GM18505 (cell line): ENCODE measurements at regions not wholly inside any gene's neighbourhood (a gene's known extent, or its start where the extent isn't known, plus 50 kb on each side); places are given as distances from the start of the nearest gene placed in this dataset.

Experiments used
- ATAC-seq: cut with Tn5 transposase; IDR thresholded peaks from one replicate; pipeline ENCODE4 v1.9.1; 2021; ENCODE audit not compliant: unreplicated experiment
- POLR2A ChIP-seq: IDR thresholded peaks from 4 replicates; pipeline ENCODE4 v1.6.1; 2011; ENCODE audit warnings: borderline replicate concordance; ENCODE audit not compliant: insufficient read depth, insufficient read length; ENCODE audit errors: extremely low read depth

DNA sequence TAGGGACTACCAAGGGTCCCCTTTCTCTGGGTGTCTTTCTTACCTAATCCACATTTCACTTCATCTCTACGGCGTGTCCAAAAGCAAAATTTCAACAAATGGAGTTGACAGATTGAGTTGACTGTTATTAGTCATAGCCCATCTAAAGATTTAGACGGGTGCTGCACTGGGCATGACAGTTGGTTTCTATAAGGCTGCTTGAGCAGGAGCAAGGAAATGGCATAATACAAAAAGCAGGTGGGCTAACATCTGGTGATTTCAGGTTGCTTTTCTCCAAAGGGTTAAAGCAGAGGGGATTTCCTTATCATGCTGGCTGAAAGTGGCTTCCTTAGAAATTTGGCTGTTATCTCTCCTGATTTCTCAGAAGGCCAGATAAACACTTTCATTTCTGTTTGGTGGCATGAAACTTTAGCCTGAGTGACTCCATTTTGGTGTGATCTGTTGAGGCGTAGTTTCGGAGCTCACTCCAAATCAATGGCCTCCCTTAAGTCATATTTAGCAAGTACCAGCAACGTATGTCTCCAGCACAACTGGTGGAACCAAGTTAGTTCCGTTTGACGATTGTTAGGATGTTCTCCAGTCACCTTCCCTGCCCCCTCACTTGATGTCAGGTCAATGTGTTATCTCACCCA lies 440.4 kb downstream of the FGF9 start:
- no peak for ATAC-seq
- TF ChIP-seq POLR2A = no peak

DNA sequence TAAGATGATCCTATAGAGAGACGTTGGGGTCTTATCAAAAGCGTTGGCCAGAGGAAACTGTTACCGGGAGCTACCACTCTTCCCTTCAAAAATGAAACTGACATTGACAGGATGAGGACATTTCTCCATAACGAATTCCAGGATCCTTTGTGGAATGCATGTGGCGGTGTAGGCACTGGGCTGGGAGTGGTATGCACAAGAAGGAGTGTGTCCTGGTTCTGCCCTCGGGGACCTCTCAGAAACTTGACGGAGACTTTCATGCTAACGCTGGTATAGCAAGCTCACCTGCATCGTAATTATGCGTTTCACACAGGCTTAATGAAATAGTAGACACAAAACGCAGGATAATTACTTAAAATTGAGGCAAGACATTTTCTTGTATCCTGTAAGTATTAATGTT lies 441.1 kb downstream of the FGF9 start:
- no peak for TF ChIP-seq POLR2A
- ATAC-seq = no peak

DNA sequence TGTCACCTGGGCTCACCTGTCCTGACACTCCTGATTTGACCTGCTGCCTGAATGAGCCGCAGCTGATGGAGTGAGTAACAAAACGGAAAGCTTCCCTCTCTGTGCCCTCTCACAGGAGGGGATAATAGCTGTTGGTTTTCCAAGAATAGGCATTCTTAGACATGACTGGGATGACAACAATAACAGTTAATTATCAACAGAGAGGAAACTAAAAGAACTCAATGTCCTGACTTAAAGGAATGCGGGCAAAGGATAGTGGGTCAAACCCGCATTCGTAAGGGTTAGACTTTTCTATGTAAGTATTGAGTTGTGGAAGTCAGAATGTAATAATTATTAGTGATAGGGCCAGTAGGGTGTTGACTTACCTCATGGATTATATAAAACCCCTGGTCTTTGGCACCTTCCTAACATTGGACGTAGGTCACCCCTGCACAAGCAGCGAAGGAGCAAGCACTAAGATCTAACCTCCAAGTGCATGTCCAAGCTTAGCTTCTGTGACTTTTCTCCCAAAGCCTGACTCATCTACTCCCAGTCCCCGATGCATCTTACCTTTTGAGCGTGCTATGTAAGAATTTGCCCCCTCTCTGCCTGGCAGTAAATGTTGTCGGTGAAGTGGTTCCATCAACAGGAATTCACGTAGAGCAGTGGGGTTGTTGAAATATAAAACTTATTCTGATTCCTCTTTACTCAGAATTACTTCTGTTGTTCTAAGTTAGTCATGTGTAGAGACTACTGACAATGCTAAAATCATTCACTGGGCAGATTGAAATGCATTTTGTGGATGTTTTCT lies 442.3 kb downstream of the FGF9 start:
- no peak for TF ChIP-seq POLR2A
- no peak for ATAC-seq

DNA sequence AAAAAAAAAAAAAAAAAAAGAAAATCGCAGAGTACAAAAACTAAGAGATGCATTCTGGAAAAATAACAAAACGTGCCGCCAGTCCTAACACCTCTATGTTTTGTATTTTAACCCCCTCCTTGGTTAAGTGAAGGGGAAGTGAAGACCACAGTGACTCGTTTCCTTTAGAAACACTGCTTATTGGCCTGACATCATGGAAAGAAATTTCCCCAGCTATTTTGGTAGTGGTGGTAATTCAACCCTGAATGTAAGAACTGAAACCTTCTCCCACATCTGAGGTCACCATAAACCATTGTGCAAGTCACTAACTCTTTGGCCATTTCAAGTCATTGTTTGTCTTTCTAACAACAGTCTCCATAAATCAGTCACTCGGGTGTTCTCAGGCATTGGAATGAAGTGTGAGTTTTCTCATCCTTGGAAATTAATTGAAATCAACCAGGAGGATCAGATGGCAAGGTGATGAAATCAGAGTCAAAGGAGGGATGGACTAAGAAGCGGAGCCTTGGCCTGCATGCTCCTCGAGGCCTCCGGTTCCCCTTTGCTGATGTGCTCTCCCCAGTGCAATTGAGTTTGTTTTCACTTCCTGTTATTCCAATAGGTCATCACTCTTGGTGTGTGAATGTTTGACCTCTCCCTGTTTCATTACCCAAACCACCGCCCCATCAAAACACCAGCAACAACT lies 443.9 kb downstream of the FGF9 start:
- peak; percentile 88 for ATAC-seq
- peak; percentile 36 for TF ChIP-seq POLR2A

DNA sequence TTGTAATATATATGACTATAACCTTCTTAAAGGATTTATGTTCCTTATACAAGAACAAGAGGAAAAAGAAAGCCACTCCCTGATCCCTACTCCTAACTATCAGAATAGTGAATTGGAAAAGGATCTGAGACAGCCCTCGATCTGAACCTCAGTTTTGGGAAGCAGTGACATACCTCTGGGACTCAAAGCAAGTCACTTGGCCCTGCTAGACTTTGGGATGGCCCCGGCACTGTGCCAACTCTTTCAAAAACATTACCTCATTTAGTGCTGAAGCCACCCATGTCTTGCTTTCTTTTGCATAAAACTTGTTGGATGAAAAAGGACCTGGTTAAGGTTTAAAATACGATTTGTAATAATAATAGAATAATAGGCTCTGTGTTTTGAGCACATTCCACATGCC lies 447.3 kb downstream of the FGF9 start:
- no peak for ATAC-seq
- TF ChIP-seq POLR2A = no peak

DNA sequence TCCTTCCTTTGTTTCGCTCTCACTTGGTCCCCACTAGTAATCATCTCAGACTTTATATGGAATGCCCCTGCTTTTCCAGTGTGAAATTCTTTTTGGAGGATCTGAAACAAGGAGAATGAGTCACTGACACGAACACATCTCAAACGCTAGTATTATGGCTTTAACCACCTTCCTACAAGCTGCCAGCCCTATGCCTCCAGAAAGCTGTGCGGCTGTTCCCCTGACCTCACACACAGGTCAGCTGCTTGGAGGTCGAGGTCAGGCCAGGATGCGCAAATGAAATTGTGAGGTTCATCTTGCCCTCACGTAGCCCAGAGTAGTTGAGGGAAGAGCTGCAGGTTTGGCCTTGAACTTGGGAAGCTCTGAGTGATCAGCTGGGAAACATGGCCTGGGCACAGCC lies 449.8 kb downstream of the FGF9 start:
- TF ChIP-seq POLR2A = no peak
- no peak for ATAC-seq

DNA sequence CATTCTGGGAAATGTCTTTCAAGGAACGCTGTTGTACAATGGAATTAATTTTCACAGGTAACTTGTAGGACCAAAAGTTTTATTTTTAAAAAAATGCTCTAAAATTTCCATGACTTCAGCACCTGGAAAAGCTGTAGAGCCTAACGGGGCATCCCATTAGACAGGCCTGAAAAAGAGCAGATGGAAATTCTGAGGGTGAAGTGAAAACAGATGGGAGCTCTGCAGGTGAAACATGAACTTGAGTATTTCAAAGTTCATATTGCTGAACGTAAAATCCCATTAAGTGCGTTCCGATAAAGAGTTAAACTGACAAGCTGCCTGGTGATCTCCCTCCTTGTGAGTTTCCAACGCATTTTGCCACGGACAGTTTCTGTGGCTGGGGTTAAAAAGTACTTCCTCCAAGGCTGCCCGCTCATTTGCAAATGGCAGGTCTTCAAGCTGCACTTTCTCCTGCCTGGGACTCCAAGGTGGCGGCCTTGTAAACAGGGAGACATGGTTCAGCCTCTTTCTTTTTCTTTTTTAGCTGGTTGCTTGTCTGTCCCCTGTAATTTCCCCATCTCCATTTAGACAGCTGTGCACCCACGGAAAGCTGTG lies 450.4 kb downstream of the FGF9 start:
- TF ChIP-seq POLR2A = no peak
- no peak for ATAC-seq

DNA sequence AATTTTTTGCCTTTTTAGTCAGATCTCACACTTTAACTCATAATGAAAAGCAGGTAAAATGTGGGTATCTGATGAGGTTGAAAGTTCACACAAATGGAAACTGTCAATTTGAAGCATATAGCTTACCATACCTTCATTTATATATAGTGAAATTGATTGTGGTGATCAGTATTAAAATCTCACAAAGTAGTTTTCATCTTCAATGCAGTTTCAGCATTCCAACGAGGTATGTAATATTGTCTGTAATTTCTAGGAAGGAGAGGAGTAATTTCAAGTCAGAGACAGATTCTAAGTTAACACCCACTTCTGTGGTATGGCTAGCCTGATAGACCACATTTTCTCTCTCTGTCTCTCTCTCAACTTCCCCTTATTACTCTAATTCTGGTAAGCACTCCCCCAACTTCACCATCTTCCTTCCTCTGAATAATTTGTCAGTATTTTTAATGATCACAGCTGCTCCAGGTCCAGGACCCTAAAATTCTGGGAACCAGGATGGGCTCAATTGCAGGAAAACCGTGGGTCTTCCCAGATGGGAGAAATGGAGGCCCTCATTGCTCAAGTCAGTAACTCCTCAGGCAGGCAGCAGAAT lies 455.7 kb downstream of the FGF9 start:
- no peak for TF ChIP-seq POLR2A
- ATAC-seq = peak; percentile 99

DNA sequence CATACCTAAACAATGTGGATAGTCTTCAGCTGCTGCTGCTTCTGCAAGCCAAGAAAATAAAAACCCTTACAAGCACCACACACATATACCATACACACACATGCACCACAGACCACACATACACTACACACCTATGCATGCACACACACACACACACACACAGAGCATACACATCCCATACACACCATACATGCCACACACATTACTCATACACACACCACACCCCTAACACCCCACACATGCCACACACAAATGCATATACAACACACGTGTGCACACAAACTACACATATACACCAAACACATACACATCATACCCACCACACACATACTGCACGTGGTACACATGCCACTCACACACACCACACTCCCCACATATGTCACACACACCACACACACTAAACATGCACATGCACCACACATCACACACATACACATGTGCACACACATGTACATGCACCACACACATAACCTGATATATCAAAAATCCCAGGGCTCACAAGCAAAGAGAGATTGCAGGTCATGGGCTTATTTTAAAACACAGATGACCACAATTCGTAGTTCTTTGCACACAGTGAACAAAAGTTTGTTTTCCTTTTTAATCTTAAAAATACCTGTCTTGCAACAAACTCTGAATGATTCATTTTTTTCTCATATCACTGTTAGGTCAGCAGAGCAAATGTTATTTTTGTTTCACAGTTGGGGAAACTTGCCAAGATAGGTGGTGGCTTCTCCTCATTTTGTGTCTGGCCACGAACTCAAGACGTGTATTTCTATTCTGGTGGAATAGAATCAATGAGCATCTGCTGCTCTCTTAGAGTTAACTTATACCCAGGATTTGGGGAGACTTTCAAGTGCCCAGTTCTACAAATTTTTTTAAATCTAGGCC lies 456.6 kb downstream of the FGF9 start:
- ATAC-seq = no peak
- TF ChIP-seq POLR2A = no peak

DNA sequence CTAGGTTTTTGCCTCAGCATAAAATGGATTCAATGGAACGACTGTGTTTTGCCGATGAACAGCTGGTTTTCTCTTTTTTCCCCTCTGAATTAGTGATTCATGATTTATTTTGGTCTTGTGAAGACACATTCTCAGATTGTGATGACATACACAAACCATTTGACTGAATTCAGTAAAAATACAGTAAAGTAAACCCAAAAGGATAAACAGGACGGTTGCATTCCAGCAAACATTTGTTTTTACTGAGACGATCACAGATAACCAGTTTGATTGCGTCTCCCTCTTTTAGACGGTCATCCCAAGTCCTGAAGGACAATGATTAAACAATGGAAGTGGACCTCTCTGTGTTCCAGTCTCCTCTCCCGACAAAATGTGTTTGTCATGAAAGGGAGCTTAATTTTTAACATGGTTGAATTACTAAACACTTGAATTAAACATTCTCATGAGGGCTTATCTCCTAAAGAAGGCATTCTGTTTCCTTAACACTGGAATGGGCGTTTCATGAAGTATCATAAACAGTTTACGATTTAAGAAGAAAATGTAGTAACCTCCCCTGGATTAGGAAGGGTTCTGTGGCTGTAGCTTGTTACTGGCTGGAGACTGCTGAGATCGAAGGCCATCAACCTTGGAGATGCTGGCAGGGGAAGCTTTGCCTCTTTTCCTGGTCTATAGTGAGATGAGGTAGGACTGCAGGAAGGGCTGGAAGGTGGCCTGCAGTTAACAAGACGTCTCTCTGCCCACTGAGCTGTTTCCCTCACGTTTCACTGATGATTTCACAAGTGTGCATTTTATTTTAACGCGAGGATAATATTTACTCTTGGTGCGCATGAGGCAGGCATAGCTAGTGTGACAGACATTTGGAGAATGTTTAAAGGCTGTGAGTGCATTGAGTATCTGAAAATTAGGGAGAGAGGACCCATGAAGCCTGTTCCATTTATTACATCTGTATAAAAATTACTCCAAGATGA lies 457.9 kb downstream of the FGF9 start:
- no peak for ATAC-seq
- TF ChIP-seq POLR2A = no peak

DNA sequence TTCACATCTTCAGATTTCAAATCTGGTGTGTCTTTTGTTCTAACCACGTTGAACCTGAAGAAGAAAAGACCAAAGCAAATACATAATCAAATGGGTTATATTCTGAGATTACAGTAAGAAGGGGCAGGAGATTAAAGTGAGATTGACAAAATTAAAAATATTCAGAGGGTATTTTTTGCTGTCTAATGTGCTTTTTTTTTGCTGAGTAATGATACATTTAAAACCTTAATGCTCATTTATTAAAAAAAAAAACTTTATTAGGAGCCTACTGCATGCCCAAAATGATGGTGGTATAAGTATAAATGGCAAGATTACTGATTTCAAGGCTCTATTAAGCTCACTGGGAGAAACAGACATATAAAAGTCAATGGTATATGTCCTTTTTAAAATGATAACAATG lies 459.4 kb downstream of the FGF9 start:
- no peak for TF ChIP-seq POLR2A
- ATAC-seq = no peak
